ENCODE measurements at regions not wholly inside any gene's neighbourhood (a gene's known extent, or its start where the extent isn't known, plus 50 kb on each side); places are given as distances from the start of the nearest gene placed in this dataset.

DNA sequence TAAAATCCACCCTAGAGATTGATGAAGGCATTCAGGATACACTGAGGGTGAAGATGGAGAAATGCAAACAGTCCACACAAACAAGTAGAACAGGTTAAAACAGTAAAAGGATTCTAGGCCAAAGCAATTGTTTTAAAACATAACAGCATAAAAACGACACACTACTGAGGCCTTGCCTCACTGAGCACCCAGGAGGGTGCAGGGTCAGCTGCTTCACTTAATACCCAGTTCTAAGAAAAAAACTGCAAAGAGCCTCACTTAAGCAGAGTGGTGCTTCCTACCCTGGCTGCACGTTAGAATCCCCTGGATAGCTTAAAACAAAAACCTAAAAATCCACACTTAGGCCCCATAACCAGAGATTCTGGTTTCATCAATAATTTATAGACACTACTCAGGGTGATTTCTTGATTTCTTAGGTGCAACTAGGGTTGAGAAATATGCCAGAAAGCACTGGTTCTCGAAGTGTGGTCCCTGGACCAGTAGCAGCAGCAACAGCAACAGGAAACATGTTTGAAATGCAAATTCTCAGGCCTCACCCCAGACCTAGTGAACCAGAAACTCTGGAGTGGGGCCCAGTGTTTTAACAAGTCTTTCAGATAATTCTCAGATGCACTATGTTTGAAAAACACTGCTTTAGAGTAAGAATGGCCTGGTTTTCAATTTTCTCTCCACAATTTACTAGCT, 279.1 kb downstream of the ZEB2 start:
- TF ChIP-seq, protein P1, sequence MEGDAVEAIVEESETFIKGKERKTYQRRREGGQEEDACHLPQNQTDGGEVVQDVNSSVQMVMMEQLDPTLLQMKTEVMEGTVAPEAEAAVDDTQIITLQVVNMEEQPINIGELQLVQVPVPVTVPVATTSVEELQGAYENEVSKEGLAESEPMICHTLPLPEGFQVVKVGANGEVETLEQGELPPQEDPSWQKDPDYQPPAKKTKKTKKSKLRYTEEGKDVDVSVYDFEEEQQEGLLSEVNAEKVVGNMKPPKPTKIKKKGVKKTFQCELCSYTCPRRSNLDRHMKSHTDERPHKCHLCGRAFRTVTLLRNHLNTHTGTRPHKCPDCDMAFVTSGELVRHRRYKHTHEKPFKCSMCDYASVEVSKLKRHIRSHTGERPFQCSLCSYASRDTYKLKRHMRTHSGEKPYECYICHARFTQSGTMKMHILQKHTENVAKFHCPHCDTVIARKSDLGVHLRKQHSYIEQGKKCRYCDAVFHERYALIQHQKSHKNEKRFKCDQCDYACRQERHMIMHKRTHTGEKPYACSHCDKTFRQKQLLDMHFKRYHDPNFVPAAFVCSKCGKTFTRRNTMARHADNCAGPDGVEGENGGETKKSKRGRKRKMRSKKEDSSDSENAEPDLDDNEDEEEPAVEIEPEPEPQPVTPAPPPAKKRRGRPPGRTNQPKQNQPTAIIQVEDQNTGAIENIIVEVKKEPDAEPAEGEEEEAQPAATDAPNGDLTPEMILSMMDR (conservative IDR thresholded peaks at IDR 0.05; ENCODE audit: low read depth, low read length) = no peak
- TF ChIP-seq EZH2 (IDR thresholded peaks at IDR 0.05; ENCODE audit: borderline replicate concordance, low read depth, low read length, poor library complexity, severe bottlenecking) = no peak
